BE2C (cell line): ENCODE measurements at regions not wholly inside any gene's neighbourhood (a gene's known extent, or its start where the extent isn't known, plus 50 kb on each side); places are given as distances from the start of the nearest gene placed in this dataset.

ENCODE experiments used
- DNase-seq: peaks from one replicate; pipeline ENCODE4 v3.0.0-alpha.2; 2020
- H3K27me3 ChIP-seq: fragments of 250-450 bp; sonication (Bioruptor Pico); 2 replicates; pipeline ENCODE4 v1.5.1; 2020; ENCODE audit warnings: mild to moderate bottlenecking
- H3K36me3 ChIP-seq: fragments of 250-450 bp; sonication (Bioruptor Pico); 2 replicates; pipeline ENCODE4 v1.5.1; 2020; ENCODE audit warnings: mild to moderate bottlenecking
- H3K4me1 ChIP-seq: fragments of 250-450 bp; sonication (Bioruptor Pico); 2 replicates; pipeline ENCODE4 v1.5.1; 2020
- H3K4me3 ChIP-seq: 2 replicates; pipeline ENCODE4 v1.5.1; 2011; ENCODE audit warnings: low read depth, low read length
- H3K9me3 ChIP-seq: fragments of 250-450 bp; sonication (Bioruptor Pico); 2 replicates; pipeline ENCODE4 v1.5.1; 2020
- TF ChIP-seq, protein P1 (sequence below): IDR thresholded peaks from 2 replicates; pipeline ENCODE4 v1.5.1; 2012; ENCODE audit warnings: mild to moderate bottlenecking, low read depth, low read length

GRCh38 chr17:77496401-77496801 is 355.6 kb downstream of the SEC14L1 start:
- Histone ChIP-seq H3K9me3 (no peaks in the 10 kb centered on the region), H3K4me3 (no peak overlapping the region), H3K27me3 (no peaks in the 10 kb centered on the region), H3K4me1 (no peaks in the 10 kb centered on the region), H3K36me3 (peaks cover 78% of the 10 kb centered on the region)
- no peak for DNase-seq
- TF ChIP-seq, protein P1, sequence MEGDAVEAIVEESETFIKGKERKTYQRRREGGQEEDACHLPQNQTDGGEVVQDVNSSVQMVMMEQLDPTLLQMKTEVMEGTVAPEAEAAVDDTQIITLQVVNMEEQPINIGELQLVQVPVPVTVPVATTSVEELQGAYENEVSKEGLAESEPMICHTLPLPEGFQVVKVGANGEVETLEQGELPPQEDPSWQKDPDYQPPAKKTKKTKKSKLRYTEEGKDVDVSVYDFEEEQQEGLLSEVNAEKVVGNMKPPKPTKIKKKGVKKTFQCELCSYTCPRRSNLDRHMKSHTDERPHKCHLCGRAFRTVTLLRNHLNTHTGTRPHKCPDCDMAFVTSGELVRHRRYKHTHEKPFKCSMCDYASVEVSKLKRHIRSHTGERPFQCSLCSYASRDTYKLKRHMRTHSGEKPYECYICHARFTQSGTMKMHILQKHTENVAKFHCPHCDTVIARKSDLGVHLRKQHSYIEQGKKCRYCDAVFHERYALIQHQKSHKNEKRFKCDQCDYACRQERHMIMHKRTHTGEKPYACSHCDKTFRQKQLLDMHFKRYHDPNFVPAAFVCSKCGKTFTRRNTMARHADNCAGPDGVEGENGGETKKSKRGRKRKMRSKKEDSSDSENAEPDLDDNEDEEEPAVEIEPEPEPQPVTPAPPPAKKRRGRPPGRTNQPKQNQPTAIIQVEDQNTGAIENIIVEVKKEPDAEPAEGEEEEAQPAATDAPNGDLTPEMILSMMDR = no peak

GRCh38 chr17:77496831-77497577 is 356.2 kb downstream of the SEC14L1 start:
- peaks cover 75% of the 10 kb centered on the region for H3K36me3 ChIP-seq

DNA sequence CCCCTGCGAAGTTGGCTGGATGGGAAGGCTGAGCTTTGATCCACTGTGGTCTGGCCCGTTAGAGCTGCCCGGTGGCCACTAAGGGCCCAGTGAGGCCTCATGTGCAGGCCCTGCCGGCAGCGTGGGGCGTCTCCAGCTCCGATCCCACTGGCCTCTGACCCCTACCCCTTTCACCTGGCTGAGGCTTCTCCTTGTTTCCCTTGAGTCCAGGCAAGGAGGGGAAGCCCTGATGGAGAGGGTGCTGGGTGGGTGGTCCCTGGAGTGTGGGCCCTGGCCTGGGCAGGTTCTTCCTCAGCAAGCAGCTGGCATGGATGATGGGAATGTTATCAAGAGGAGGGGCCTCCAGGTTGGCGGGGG is 356.8 kb downstream of the SEC14L1 start:
- H3K9me3 ChIP-seq = no peaks in the 10 kb centered on the region
- peaks cover 70% of the 10 kb centered on the region for H3K36me3 ChIP-seq
- no peaks in the 10 kb centered on the region for H3K4me1 ChIP-seq
- TF ChIP-seq, protein P1 = no peak
- H3K27me3 ChIP-seq = no peaks in the 10 kb centered on the region
- H3K4me3 ChIP-seq = no peak overlapping the region
- no peak for DNase-seq

More at GRCh38 chr17:77496831-77497577, 356.2 kb downstream of the SEC14L1 start:
- Histone ChIP-seq H3K4me3 (no peak overlapping the region), H3K27me3 (no peaks in the 10 kb centered on the region), H3K4me1 (no peaks in the 10 kb centered on the region), H3K9me3 (no peaks in the 10 kb centered on the region)
- no peak for DNase-seq
- TF ChIP-seq, protein P1 = no peak

- Histone ChIP-seq H3K9me3 (no peaks in the 10 kb centered on the region), H3K36me3 (peaks cover 63% of the 10 kb centered on the region), H3K27me3 (no peaks in the 10 kb centered on the region), H3K4me1 (no peaks in the 10 kb centered on the region), H3K4me3 (no peak overlapping the region)
- TF ChIP-seq, protein P1 = no peak
- DNase-seq = no peak
Observed at GRCh38 chr17:77498091-77498741, 357.4 kb downstream of the SEC14L1 start.

DNA sequence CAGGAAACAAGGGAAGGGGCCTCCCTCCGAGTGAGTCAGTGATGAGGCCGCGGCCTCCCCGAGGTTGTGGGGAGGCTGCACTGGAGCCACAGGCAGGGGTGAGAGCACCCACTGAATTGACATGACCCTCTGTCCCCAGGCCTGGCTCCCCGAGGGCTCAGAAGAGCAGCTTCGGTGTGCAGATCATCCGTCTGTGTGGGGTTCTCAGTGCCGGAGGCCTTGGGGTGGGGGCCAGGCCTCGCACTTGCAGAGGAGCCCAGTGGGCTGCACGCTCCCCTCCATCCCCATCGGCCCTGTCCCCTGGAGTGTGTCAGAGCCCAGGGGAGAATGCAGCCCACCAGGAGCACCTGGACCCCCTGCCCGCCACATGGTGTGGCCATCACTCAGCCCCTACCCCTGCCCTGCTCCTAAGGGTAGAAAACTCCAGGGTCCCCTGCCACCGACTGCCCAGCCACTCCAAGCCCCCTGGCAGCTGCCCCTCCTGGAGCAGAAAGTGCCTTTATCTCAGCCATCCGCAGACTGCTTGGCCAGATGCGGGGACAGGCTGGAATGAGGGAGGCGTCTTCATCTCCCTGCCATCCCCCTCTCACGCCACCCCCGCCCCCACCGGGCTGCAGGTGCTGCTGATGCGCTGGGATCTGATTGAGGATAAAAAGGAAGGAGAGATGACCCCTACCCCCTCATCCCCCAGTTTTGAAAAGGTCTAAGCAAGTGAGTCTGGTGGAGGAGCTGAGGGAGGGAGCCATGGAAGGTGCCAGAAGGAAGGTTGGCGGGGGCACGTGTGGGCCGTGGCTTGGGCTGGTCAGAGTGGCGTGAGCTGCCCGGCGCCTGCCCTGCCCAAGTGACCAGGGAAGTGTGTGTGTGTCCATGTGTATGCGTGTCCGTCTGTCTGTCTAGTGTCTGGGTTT is 358.3 kb downstream of the SEC14L1 start:
- Histone ChIP-seq H3K9me3 (no peaks in the 10 kb centered on the region), H3K36me3 (peaks cover 59% of the 10 kb centered on the region), H3K4me3 (no peak overlapping the region), H3K27me3 (no peaks in the 10 kb centered on the region), H3K4me1 (no peaks in the 10 kb centered on the region)
- peak; percentile 31 for DNase-seq
- TF ChIP-seq, protein P1 = no peak
